ENCODE measurements at regions not wholly inside any gene's neighbourhood (a gene's known extent, or its start where the extent isn't known, plus 50 kb on each side); places are given as distances from the start of the nearest gene placed in this dataset.

GRCh38 chr2:120871881-120872620, 136.4 kb downstream of the GLI2 start:
- no peak overlapping the region for H3K4me3 ChIP-seq (IDR thresholded peaks at IDR 0.05; ENCODE audit: insufficient read depth, low read depth, low read length)
- no peak overlapping the region for H3K9ac ChIP-seq
- no peaks in the 10 kb centered on the region for H3K36me3 ChIP-seq (ENCODE audit: insufficient read depth)
- TF ChIP-seq, protein P1, sequence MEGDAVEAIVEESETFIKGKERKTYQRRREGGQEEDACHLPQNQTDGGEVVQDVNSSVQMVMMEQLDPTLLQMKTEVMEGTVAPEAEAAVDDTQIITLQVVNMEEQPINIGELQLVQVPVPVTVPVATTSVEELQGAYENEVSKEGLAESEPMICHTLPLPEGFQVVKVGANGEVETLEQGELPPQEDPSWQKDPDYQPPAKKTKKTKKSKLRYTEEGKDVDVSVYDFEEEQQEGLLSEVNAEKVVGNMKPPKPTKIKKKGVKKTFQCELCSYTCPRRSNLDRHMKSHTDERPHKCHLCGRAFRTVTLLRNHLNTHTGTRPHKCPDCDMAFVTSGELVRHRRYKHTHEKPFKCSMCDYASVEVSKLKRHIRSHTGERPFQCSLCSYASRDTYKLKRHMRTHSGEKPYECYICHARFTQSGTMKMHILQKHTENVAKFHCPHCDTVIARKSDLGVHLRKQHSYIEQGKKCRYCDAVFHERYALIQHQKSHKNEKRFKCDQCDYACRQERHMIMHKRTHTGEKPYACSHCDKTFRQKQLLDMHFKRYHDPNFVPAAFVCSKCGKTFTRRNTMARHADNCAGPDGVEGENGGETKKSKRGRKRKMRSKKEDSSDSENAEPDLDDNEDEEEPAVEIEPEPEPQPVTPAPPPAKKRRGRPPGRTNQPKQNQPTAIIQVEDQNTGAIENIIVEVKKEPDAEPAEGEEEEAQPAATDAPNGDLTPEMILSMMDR (conservative IDR thresholded peaks at IDR 0.05; ENCODE audit: low read depth, low read length): no peak
- no peaks in the 10 kb centered on the region for H3K27me3 ChIP-seq (ENCODE audit: insufficient read depth, low read depth)
- H3K4me2 ChIP-seq: no peak overlapping the region
- no peaks in the 10 kb centered on the region for H3K79me2 ChIP-seq (ENCODE audit: insufficient read depth, low read depth)
- no peaks in the 10 kb centered on the region for H4K20me1 ChIP-seq (ENCODE audit: insufficient read depth)
- no peak overlapping the region for H3K27ac ChIP-seq
- H2AFZ ChIP-seq (ENCODE audit: low read depth): no peak overlapping the region
- no peaks in the 10 kb centered on the region for H3K4me1 ChIP-seq (ENCODE audit: low read depth, poor library complexity, severe bottlenecking)

DNA sequence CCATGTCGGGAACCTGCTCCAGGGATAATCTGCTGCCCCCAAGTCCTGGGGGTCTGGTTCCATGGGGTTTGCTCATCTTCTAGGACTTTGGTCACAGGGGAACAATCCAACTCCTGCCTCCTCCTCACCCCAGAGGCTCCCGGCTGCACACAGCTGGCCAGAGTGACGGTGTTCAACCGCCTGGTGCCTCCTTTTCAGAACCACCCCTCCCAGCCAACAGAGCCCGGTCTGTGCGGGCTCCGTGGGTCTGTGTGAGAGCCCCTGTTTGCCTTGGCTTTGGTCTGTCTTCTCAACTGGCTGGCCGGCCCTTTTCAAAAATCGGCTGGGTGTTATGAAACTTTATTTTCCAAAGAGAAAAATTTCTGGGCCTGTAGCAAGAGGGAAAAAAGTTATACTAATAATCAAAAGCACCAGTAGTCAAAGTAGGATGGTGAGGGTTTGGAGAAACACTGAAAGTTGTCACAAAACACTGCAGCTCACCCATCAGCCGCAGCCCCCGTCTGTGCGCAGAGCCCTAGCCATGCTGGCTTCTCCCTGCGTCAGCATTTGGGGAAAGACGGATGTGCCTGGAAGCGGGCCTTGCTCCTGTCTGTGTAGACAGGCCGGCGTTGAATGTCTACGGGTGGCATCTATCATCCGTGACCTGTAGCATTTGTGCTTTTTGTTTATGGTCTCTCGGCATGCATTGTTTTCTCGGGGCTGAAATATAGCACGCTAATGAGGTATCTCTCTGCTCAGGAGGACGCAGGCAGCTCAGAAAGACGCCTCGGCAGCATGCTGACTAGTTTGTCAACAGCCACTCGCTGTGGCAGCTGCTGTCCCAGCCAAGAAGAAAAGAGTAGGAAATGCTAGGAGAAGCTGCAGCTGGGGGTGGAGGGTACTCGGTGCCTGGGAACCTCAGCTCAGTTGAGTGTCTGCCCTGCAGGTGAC, 138.6 kb downstream of the GLI2 start:
- Histone ChIP-seq H2AFZ (ENCODE audit: low read depth) (no peak overlapping the region), H3K4me1 (ENCODE audit: low read depth, poor library complexity, severe bottlenecking) (no peaks in the 10 kb centered on the region), H3K36me3 (ENCODE audit: insufficient read depth) (no peaks in the 10 kb centered on the region), H3K9ac (no peak overlapping the region), H4K20me1 (ENCODE audit: insufficient read depth) (no peaks in the 10 kb centered on the region), H3K4me3 (IDR thresholded peaks at IDR 0.05; ENCODE audit: insufficient read depth, low read depth, low read length) (no peak overlapping the region), H3K79me2 (ENCODE audit: insufficient read depth, low read depth) (no peaks in the 10 kb centered on the region), H3K27me3 (ENCODE audit: insufficient read depth, low read depth) (no peaks in the 10 kb centered on the region), H3K27ac (no peak overlapping the region), H3K4me2 (no peak overlapping the region)
- TF ChIP-seq, protein P1 (conservative IDR thresholded peaks at IDR 0.05; ENCODE audit: low read depth, low read length): no peak

- no peaks in the 10 kb centered on the region for H3K79me2 ChIP-seq (ENCODE audit: insufficient read depth, low read depth)
- no peak overlapping the region for H2AFZ ChIP-seq (ENCODE audit: low read depth)
- no peak overlapping the region for H3K4me3 ChIP-seq (IDR thresholded peaks at IDR 0.05; ENCODE audit: insufficient read depth, low read depth, low read length)
- H3K4me1 ChIP-seq (ENCODE audit: low read depth, poor library complexity, severe bottlenecking): peaks cover under 1% of the 10 kb centered on the region
- TF ChIP-seq, protein P1 (conservative IDR thresholded peaks at IDR 0.05; ENCODE audit: low read depth, low read length): no peak
- H3K36me3 ChIP-seq (ENCODE audit: insufficient read depth): no peaks in the 10 kb centered on the region
- no peak overlapping the region for H3K4me2 ChIP-seq
- H3K27ac ChIP-seq: no peak overlapping the region
- H3K27me3 ChIP-seq (ENCODE audit: insufficient read depth, low read depth): no peaks in the 10 kb centered on the region
- H4K20me1 ChIP-seq (ENCODE audit: insufficient read depth): no peaks in the 10 kb centered on the region
- H3K9ac ChIP-seq: no peak overlapping the region
Observed at GRCh38 chr2:120874888-120875275, 139.2 kb downstream of the GLI2 start.

DNA sequence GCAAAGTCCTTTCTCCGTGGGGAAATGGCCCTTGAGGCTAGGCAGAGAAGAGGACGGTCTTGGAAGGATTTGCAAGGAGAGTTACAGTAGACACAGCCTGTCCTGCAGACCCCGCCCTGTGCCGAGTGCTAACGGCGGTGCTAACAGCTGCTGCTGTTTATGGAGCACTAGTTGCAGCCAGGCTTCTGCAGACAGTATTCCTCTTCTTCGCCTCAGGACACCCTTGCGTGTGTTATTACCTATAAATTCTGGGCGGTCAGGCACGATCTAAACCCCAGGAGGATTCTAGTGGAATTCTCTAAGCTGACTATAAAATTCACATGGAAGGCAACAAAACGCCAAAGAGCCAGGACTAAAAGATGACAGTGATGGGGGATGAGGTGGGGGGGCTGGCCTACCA, 139.8 kb downstream of the GLI2 start:
- Histone ChIP-seq H4K20me1 (ENCODE audit: insufficient read depth) (no peaks in the 10 kb centered on the region), H3K4me3 (IDR thresholded peaks at IDR 0.05; ENCODE audit: insufficient read depth, low read depth, low read length) (no peak overlapping the region), H3K27me3 (ENCODE audit: insufficient read depth, low read depth) (no peaks in the 10 kb centered on the region), H3K4me2 (no peak overlapping the region), H3K4me1 (ENCODE audit: low read depth, poor library complexity, severe bottlenecking) (peaks cover 5% of the 10 kb centered on the region), H3K9ac (no peak overlapping the region), H3K27ac (no peak overlapping the region), H3K36me3 (ENCODE audit: insufficient read depth) (no peaks in the 10 kb centered on the region), H2AFZ (ENCODE audit: low read depth) (no peak overlapping the region), H3K79me2 (ENCODE audit: insufficient read depth, low read depth) (no peaks in the 10 kb centered on the region)
- TF ChIP-seq, protein P1 (conservative IDR thresholded peaks at IDR 0.05; ENCODE audit: low read depth, low read length): no peak

Measured in KMS-11 (cell line).